ENCODE measurements at regions not wholly inside any gene's neighbourhood (a gene's known extent, or its start where the extent isn't known, plus 50 kb on each side); places are given as distances from the start of the nearest gene placed in this dataset.

- peak; percentile 83 for FAIRE-seq
- H3K9me3 ChIP-seq (ENCODE audit: control insufficient read depth, low read depth, low read length) = no peaks in the 10 kb centered on the region
- H3K4me3 ChIP-seq (ENCODE audit: control insufficient read depth in 2 of 3, extremely low read depth in 1 of 3, insufficient read depth in 2 of 3, low read depth in 1 of 3, low read length in 3 of 3) = no peak overlapping the region
- no peaks in the 10 kb centered on the region for H3K9me1 ChIP-seq (ENCODE audit: control insufficient read depth, extremely low read depth, insufficient read depth, low read length)
- peak overlapping the region; percentile 55 for H3K4me2 ChIP-seq (ENCODE audit: control insufficient read depth, extremely low read depth, insufficient read depth, low read depth, low read length)
- peak overlapping the region; percentile 17 for H3K27ac ChIP-seq (ENCODE audit: control insufficient read depth, insufficient read depth, low read length)
- H2AFZ ChIP-seq (ENCODE audit: control insufficient read depth, low read length) = no peak overlapping the region
- H3K4me1 ChIP-seq (ENCODE audit: control insufficient read depth, extremely low read depth, insufficient read depth, low read length) = peaks cover 15% of the 10 kb centered on the region
- H3K27me3 ChIP-seq (ENCODE audit: control insufficient read depth, extremely low read depth, insufficient read depth, low read length) = no peaks in the 10 kb centered on the region
- no peaks in the 10 kb centered on the region for H4K20me1 ChIP-seq (ENCODE audit: control insufficient read depth, extremely low read depth, insufficient read depth, low read length)
- DNase-seq (ENCODE audit: low read depth, low spot score) = no peak
- TF ChIP-seq EZH2 (IDR thresholded peaks at IDR 0.05; ENCODE audit: low read length) = no peak
- TF ChIP-seq, protein P1, sequence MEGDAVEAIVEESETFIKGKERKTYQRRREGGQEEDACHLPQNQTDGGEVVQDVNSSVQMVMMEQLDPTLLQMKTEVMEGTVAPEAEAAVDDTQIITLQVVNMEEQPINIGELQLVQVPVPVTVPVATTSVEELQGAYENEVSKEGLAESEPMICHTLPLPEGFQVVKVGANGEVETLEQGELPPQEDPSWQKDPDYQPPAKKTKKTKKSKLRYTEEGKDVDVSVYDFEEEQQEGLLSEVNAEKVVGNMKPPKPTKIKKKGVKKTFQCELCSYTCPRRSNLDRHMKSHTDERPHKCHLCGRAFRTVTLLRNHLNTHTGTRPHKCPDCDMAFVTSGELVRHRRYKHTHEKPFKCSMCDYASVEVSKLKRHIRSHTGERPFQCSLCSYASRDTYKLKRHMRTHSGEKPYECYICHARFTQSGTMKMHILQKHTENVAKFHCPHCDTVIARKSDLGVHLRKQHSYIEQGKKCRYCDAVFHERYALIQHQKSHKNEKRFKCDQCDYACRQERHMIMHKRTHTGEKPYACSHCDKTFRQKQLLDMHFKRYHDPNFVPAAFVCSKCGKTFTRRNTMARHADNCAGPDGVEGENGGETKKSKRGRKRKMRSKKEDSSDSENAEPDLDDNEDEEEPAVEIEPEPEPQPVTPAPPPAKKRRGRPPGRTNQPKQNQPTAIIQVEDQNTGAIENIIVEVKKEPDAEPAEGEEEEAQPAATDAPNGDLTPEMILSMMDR (optimal IDR thresholded peaks at IDR 0.05 in 1 of 3, IDR thresholded peaks at IDR 0.05 in 1 of 3, conservative IDR thresholded peaks at IDR 0.05 in 1 of 3; ENCODE audit: extremely low read depth in 1 of 3, insufficient read depth in 2 of 3, low read length in 3 of 3) = no peak
- dilution Hi-C loops (cut with MboI; ENCODE audit: extremely low pct_ligation_motif_present, low sequenced_read_pairs) = no loop called here
- no peaks in the 10 kb centered on the region for H3K36me3 ChIP-seq (ENCODE audit: control insufficient read depth in 2 of 2, extremely low read depth in 1 of 2, insufficient read depth in 2 of 2, low read length in 2 of 2)
- H3K9ac ChIP-seq (ENCODE audit: control insufficient read depth, extremely low read depth, insufficient read depth, low read length) = no peak overlapping the region
- H3K79me2 ChIP-seq (ENCODE audit: control insufficient read depth, insufficient read depth, low read length) = no peaks in the 10 kb centered on the region
Observed at GRCh38 chr5:165334201-165334600, 1828.8 kb downstream of the MAT2B start.

- H3K27ac ChIP-seq (ENCODE audit: control insufficient read depth, insufficient read depth, low read length) = no peak overlapping the region
- H3K27me3 ChIP-seq (ENCODE audit: control insufficient read depth, extremely low read depth, insufficient read depth, low read length) = no peaks in the 10 kb centered on the region
- no peak overlapping the region for H3K4me2 ChIP-seq (ENCODE audit: control insufficient read depth, extremely low read depth, insufficient read depth, low read depth, low read length)
- dilution Hi-C loops (cut with MboI; ENCODE audit: extremely low pct_ligation_motif_present, low sequenced_read_pairs) = no loop called here
- H3K9me1 ChIP-seq (ENCODE audit: control insufficient read depth, extremely low read depth, insufficient read depth, low read length) = no peaks in the 10 kb centered on the region
- H3K79me2 ChIP-seq (ENCODE audit: control insufficient read depth, insufficient read depth, low read length) = no peaks in the 10 kb centered on the region
- no peak overlapping the region for H2AFZ ChIP-seq (ENCODE audit: control insufficient read depth, low read length)
- no peaks in the 10 kb centered on the region for H3K36me3 ChIP-seq (ENCODE audit: control insufficient read depth in 2 of 2, extremely low read depth in 1 of 2, insufficient read depth in 2 of 2, low read length in 2 of 2)
- FAIRE-seq (no peak), DNase-seq (ENCODE audit: low read depth, low spot score) (no peak)
- H3K9ac ChIP-seq (ENCODE audit: control insufficient read depth, extremely low read depth, insufficient read depth, low read length) = no peak overlapping the region
- TF ChIP-seq, protein P1 (optimal IDR thresholded peaks at IDR 0.05 in 1 of 3, IDR thresholded peaks at IDR 0.05 in 1 of 3, conservative IDR thresholded peaks at IDR 0.05 in 1 of 3; ENCODE audit: extremely low read depth in 1 of 3, insufficient read depth in 2 of 3, low read length in 3 of 3) = no peak
- TF ChIP-seq EZH2 (IDR thresholded peaks at IDR 0.05; ENCODE audit: low read length) = no peak
- no peaks in the 10 kb centered on the region for H3K4me1 ChIP-seq (ENCODE audit: control insufficient read depth, extremely low read depth, insufficient read depth, low read length)
- no peaks in the 10 kb centered on the region for H3K9me3 ChIP-seq (ENCODE audit: control insufficient read depth, low read depth, low read length)
- H3K4me3 ChIP-seq (ENCODE audit: control insufficient read depth in 2 of 3, extremely low read depth in 1 of 3, insufficient read depth in 2 of 3, low read depth in 1 of 3, low read length in 3 of 3) = no peak overlapping the region
- H4K20me1 ChIP-seq (ENCODE audit: control insufficient read depth, extremely low read depth, insufficient read depth, low read length) = no peaks in the 10 kb centered on the region
Observed at GRCh38 chr5:165349735-165350134, 1844.3 kb downstream of the MAT2B start.

All from keratinocyte (primary cell).